B cell (primary cell): ENCODE measurements at regions not wholly inside any gene's neighbourhood (a gene's known extent, or its start where the extent isn't known, plus 50 kb on each side); places are given as distances from the start of the nearest gene placed in this dataset.

ENCODE experiments used
- ATAC-seq: fragments of 200-7000 bp; cut with Tn5 transposase; one replicate; pipeline ENCODE4 v1.10.0; 2021; ENCODE audit warnings: low read depth, mild to moderate bottlenecking, moderate number of reproducible peaks, moderate library complexity
- CTCF ChIA-PET: fragments of 350-600 bp; sonication (Branson Sonifier 250); formaldehyde crosslinking; loops from one replicate; lab custom pipeline; 2021; ENCODE audit warnings: antibody characterized with exemption, inconsistent platforms; lab: Charles Lee
- POLR2A ChIA-PET: fragments of 350-600 bp; sonication (Branson Sonifier 250); formaldehyde crosslinking; loops from one replicate; lab custom pipeline; 2021; ENCODE audit warnings: antibody characterized with exemption; lab: Charles Lee
- DNase-seq: peaks from one replicate; pipeline ENCODE4 v3.0.0; 2013
- H2AFZ ChIP-seq: 2 replicates; pipeline ENCODE4 v1.6.1; 2012; ENCODE audit warnings: mild to moderate bottlenecking, low read depth, low read length; ENCODE audit not compliant: insufficient read depth, poor library complexity, severe bottlenecking
- H3K27ac ChIP-seq, 2 donors: 1 replicate in 1 of 2; 2 replicates in 1 of 2; pipeline ENCODE4 v1.5.1; 2012 to 2013; ENCODE audit warnings: low read length in 2 of 2, mild to moderate bottlenecking in 2 of 2, moderate library complexity in 1 of 2
- H3K27me3 ChIP-seq, 4 experiments: fragments of 200-600 bp in 1 of 4; sonication (generic) in 1 of 4; replicated peaks in 1 of 4; 1 replicate in 2 of 4; 2 replicates in 2 of 4; pipeline versions ENCODE4 v1.6.1 to v1.7.0; 2013 to 2016; ENCODE audit warnings: low read length in 3 of 4, mild to moderate bottlenecking in 2 of 4, mixed read lengths in 1 of 4, moderate library complexity in 1 of 4; ENCODE audit not compliant: insufficient read depth in 4 of 4, control insufficient read depth in 3 of 4; ENCODE audit errors: control extremely low read depth in 1 of 4
- H3K36me3 ChIP-seq, 2 experiments: replicated peaks in 1 of 2; 1 replicate in 1 of 2; 2 replicates in 1 of 2; pipeline versions ENCODE4 v1.6.1 to v1.7.1; 2013; ENCODE audit warnings: low read length in 1 of 2; ENCODE audit not compliant: insufficient read depth in 2 of 2, control insufficient read depth in 1 of 2; ENCODE audit errors: control extremely low read depth in 1 of 2, extremely low read depth in 1 of 2
- H3K4me1 ChIP-seq, 2 donors: fragments of 200-600 bp in 1 of 2; sonication (generic) in 1 of 2; 1 replicate in 1 of 2; 2 replicates in 1 of 2; pipeline versions ENCODE4 v1.5.1 to v1.6.1; 2013 to 2017; ENCODE audit warnings: low read length in 2 of 2; ENCODE audit not compliant: control insufficient read depth in 2 of 2, insufficient read depth in 2 of 2
- H3K4me2 ChIP-seq: replicated peaks from 2 replicates; pipeline ENCODE3; 2012; ENCODE audit warnings: mild to moderate bottlenecking, low read depth, low read length; ENCODE audit not compliant: poor library complexity, severe bottlenecking
- H3K4me3 ChIP-seq, 5 experiments: fragments of 200-600 bp in 1 of 5; sonication (generic) in 1 of 5; 1 replicate in 3 of 5; 2 replicates in 2 of 5; pipeline versions ENCODE4 v1.5.1 to v1.7.0; 2011 to 2016; ENCODE audit warnings: low read length in 4 of 5, mild to moderate bottlenecking in 4 of 5, low read depth in 2 of 5, control low read depth in 1 of 5, moderate library complexity in 1 of 5; ENCODE audit not compliant: insufficient read depth in 1 of 5; ENCODE audit errors: control extremely low read depth in 1 of 5, extremely low read depth in 1 of 5
- H3K79me2 ChIP-seq: fragments of 200-600 bp; sonication (generic); one replicate; pipeline ENCODE4 v1.6.0; 2016; ENCODE audit warnings: low read length; ENCODE audit not compliant: control insufficient read depth, insufficient read depth
- H3K9ac ChIP-seq: fragments of 200-600 bp; sonication (generic); 2 replicates; pipeline ENCODE4 v1.6.1; 2017; ENCODE audit warnings: mild to moderate bottlenecking, low read length, moderate library complexity
- H3K9me3 ChIP-seq, 3 donors: one replicate each; pipeline versions ENCODE4 v1.6.1 to v1.7.1; 2013; ENCODE audit warnings: low read length in 2 of 3; ENCODE audit not compliant: control insufficient read depth in 2 of 3, insufficient read depth in 1 of 3; ENCODE audit errors: control extremely low read depth in 1 of 3
- H4K20me1 ChIP-seq: 2 replicates; pipeline ENCODE4 v1.6.0; 2012; ENCODE audit warnings: mild to moderate bottlenecking, low read length; ENCODE audit not compliant: insufficient read depth, control insufficient read depth, poor library complexity, severe bottlenecking
- H3K27ac Mint-ChIP-seq: one replicate; pipeline ENCODE4 v1.8.0; 2021; ENCODE audit warnings: mixed read lengths
- H3K27me3 Mint-ChIP-seq: one replicate; pipeline ENCODE4 v1.8.0; 2021; ENCODE audit warnings: mixed read lengths
- H3K4me1 Mint-ChIP-seq: one replicate; pipeline ENCODE4 v1.8.0; 2021; ENCODE audit warnings: mixed read lengths
- H3K4me3 Mint-ChIP-seq: one replicate; pipeline ENCODE4 v1.8.0; 2021; ENCODE audit warnings: mixed read lengths
- H3K9me3 Mint-ChIP-seq: one replicate; pipeline ENCODE4 v1.8.0; 2022; ENCODE audit warnings: mixed read lengths; ENCODE audit not compliant: insufficient read depth
- EZH2 ChIP-seq: IDR thresholded peaks from 2 replicates; pipeline ENCODE4 v1.6.1; 2012; ENCODE audit warnings: borderline replicate concordance, low read depth, mild to moderate bottlenecking, moderate library complexity, low read length; ENCODE audit not compliant: insufficient read depth, poor library complexity, severe bottlenecking
- WGBS: methylation state at CpG from one replicate; pipeline ENCODE4 v1.1.5; 2013; ENCODE audit warnings: missing lambda C conversion rate; ENCODE audit not compliant: insufficient coverage; 5-methylcytosine and 5-hydroxymethylcytosine counted together
- intact Hi-C: fragments of 100-400 bp; cut with micrococcal nuclease; formaldehyde crosslinking; loops from one replicate; pipeline ENCODE4 v1.10.0; 2022
- TF ChIP-seq, protein P1 (sequence below): fragments of 200-600 bp; IDR thresholded peaks from one replicate; pipeline ENCODE4 v1.8.0; 2022; ENCODE audit warnings: antibody characterized with exemption, mild to moderate bottlenecking

- Histone ChIP-seq H3K9ac (no peak overlapping the region), H3K79me2 (no peaks in the 10 kb centered on the region), H3K27ac (no peak overlapping the region), H3K4me3 (no peak overlapping the region), H3K4me2 (no peak overlapping the region), H3K36me3 (no peaks in the 10 kb centered on the region), H2AFZ (no peak overlapping the region), H4K20me1 (no peaks in the 10 kb centered on the region), H3K4me1 (no peaks in the 10 kb centered on the region), H3K27me3 (peaks cover 0 to 8% (median 4%) of the 10 kb centered on the region in 4 experiments), H3K9me3 (no peaks in the 10 kb centered on the region)
- no peak overlapping the region for H3K4me3 Mint-ChIP-seq
- DNase-seq, result no peak
- peaks cover 2% of the 10 kb centered on the region for H3K9me3 Mint-ChIP-seq
- ChIA-PET POLR2A (no interaction called here), CTCF (no interaction called here)
- intact Hi-C loops, result no loop called here
- H3K27me3 Mint-ChIP-seq, result peaks cover 37% of the 10 kb centered on the region
- no peak for ATAC-seq
- no peak overlapping the region for H3K27ac Mint-ChIP-seq
- TF ChIP-seq EZH2, result no peak
- TF ChIP-seq, protein P1, sequence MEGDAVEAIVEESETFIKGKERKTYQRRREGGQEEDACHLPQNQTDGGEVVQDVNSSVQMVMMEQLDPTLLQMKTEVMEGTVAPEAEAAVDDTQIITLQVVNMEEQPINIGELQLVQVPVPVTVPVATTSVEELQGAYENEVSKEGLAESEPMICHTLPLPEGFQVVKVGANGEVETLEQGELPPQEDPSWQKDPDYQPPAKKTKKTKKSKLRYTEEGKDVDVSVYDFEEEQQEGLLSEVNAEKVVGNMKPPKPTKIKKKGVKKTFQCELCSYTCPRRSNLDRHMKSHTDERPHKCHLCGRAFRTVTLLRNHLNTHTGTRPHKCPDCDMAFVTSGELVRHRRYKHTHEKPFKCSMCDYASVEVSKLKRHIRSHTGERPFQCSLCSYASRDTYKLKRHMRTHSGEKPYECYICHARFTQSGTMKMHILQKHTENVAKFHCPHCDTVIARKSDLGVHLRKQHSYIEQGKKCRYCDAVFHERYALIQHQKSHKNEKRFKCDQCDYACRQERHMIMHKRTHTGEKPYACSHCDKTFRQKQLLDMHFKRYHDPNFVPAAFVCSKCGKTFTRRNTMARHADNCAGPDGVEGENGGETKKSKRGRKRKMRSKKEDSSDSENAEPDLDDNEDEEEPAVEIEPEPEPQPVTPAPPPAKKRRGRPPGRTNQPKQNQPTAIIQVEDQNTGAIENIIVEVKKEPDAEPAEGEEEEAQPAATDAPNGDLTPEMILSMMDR, result no peak
- no peaks in the 10 kb centered on the region for H3K4me1 Mint-ChIP-seq
- 91% methylated on average over 1 of the region's 3 CpGs for WGBS
These were observed 233.2 kb upstream of the PRKCQ start for GRCh38 chr10:6813306-6813705.

DNA sequence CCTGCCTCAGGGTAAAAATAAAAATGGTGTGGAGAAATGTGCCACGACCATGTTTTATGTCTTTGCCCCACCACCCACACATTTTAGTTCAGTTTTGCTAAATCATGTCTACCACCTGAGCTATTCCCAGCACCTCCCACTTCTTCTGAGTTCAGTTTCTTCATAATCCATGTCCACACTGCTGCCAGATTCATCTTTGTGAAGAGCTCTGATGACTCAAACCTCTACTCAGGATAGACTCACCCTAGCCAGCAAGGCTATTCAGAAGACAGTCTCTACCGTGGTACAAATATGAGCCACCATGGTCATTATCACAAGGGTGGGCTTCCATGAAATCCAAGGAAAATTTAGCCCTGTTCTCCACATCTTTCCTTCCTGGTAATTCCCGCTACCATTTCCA, 231.1 kb upstream of the PRKCQ start:
- CTCF ChIA-PET, result no interaction called here
- peaks cover 0 to 8% (median 4%) of the 10 kb centered on the region in 4 experiments for H3K27me3 ChIP-seq
- no peak for TF ChIP-seq EZH2
- TF ChIP-seq, protein P1, result no peak

More for the DNA sequence above, 231.1 kb upstream of the PRKCQ start:
- no peak overlapping the region for H3K9ac ChIP-seq
- H3K36me3 ChIP-seq, result no peaks in the 10 kb centered on the region
- Mint-ChIP-seq H3K27me3 (peaks cover 30% of the 10 kb centered on the region), H3K27ac (no peak overlapping the region), H3K4me3 (no peak overlapping the region), H3K9me3 (peaks cover 2% of the 10 kb centered on the region), H3K4me1 (no peaks in the 10 kb centered on the region)
- no peaks in the 10 kb centered on the region for H4K20me1 ChIP-seq
- WGBS, result 87% methylated on average over 3 of the region's 3 CpGs
- H3K79me2 ChIP-seq, result no peaks in the 10 kb centered on the region
- POLR2A ChIA-PET, result no interaction called here
- H3K4me1 ChIP-seq, result no peaks in the 10 kb centered on the region
- H3K4me2 ChIP-seq, result no peak overlapping the region
- ATAC-seq, result no peak
- no peak for DNase-seq
- intact Hi-C loops, result no loop called here
- no peak overlapping the region for H3K27ac ChIP-seq
- no peak overlapping the region for H2AFZ ChIP-seq
- H3K4me3 ChIP-seq, result no peak overlapping the region
- no peaks in the 10 kb centered on the region for H3K9me3 ChIP-seq
